Caco-2 (cell line): ENCODE measurements at regions not wholly inside any gene's neighbourhood (a gene's known extent, or its start where the extent isn't known, plus 50 kb on each side); places are given as distances from the start of the nearest gene placed in this dataset.

Source experiments
- BruUV-seq: library from RNA; stranded (reverse); fragments of 400-500 nt; replicated peaks from 2 replicates; lab custom pipeline; 2021; lab: Mats Ljungman, UMichigan
- CTCF ChIA-PET: fragments of 300-600 bp; sonication (Branson Sonifier 250); formaldehyde crosslinking; loops from one replicate; lab custom pipeline; 2022; ENCODE audit warnings: antibody characterized with exemption; lab: Charles Lee
- POLR2A ChIA-PET: fragments of 300-600 bp; sonication (Branson Sonifier 250); formaldehyde crosslinking; loops from one replicate; lab custom pipeline; 2022; ENCODE audit warnings: antibody characterized with exemption; lab: Charles Lee
- DNase-seq, 2 experiments: peaks; one replicate each; pipeline versions ENCODE4 v3.0.0 to v3.0.0-alpha.2; 2020 to 2022
- H3K27me3 ChIP-seq: replicated peaks from 2 replicates; pipeline ENCODE4 v1.6.0; 2011; ENCODE audit warnings: low read length; ENCODE audit not compliant: control insufficient read depth, insufficient read depth
- H3K36me3 ChIP-seq: 2 replicates; pipeline ENCODE4 v1.5.1; 2011; ENCODE audit warnings: low read length; ENCODE audit not compliant: control insufficient read depth, insufficient read depth
- H3K4me1 ChIP-seq: fragments of 250-450 bp; sonication (Bioruptor Pico); 2 replicates; pipeline ENCODE4 v1.5.1; 2020; ENCODE audit warnings: mild to moderate bottlenecking
- H3K4me3 ChIP-seq: 2 replicates; pipeline ENCODE4 v1.5.1; 2011; ENCODE audit warnings: low read depth, mild to moderate bottlenecking, control low read depth, low read length
- H3K9me3 ChIP-seq: fragments of 250-450 bp; sonication (Bioruptor Pico); 2 replicates; pipeline ENCODE4 v1.5.1; 2020; ENCODE audit warnings: mild to moderate bottlenecking, moderate library complexity
- H3K27ac Mint-ChIP-seq: one replicate; pipeline ENCODE4 v1.8.0; 2022; ENCODE audit warnings: mixed read lengths; ENCODE audit not compliant: unreplicated experiment
- H3K27me3 Mint-ChIP-seq: one replicate; pipeline ENCODE4 v1.8.0; 2022; ENCODE audit warnings: mixed read lengths; ENCODE audit not compliant: insufficient read depth, unreplicated experiment
- H3K36me3 Mint-ChIP-seq: one replicate; pipeline ENCODE4 v1.8.0; 2022; ENCODE audit warnings: mild to moderate bottlenecking, mixed read lengths; ENCODE audit not compliant: insufficient read depth, unreplicated experiment
- H3K4me1 Mint-ChIP-seq: one replicate; pipeline ENCODE4 v1.8.0; 2022; ENCODE audit warnings: low read depth, mixed read lengths; ENCODE audit not compliant: unreplicated experiment
- H3K4me3 Mint-ChIP-seq: one replicate; pipeline ENCODE4 v1.8.0; 2022; ENCODE audit warnings: mild to moderate bottlenecking, moderate library complexity, mixed read lengths; ENCODE audit not compliant: unreplicated experiment
- H3K9me3 Mint-ChIP-seq: one replicate; pipeline ENCODE4 v1.8.0; 2022; ENCODE audit warnings: mixed read lengths; ENCODE audit not compliant: unreplicated experiment
- intact Hi-C: fragments of 100-400 bp; cut with micrococcal nuclease; formaldehyde crosslinking; loops from one replicate; pipeline ENCODE4 v1.10.0; 2022; ENCODE audit not compliant: unreplicated experiment
- TF ChIP-seq, protein P1 (sequence below), 2 experiments: fragments of 200-600 bp in 1 of 2; IDR thresholded peaks; 1 replicate in 1 of 2; 2 replicates in 1 of 2; pipeline versions ENCODE4 v1.5.1 to v1.8.0; 2011 to 2022; ENCODE audit warnings: antibody characterized with exemption in 1 of 2, control low read depth in 1 of 2, inconsistent platforms in 1 of 2, low read depth in 1 of 2, low read length in 1 of 2, mild to moderate bottlenecking in 1 of 2, moderate library complexity in 1 of 2; ENCODE audit not compliant: insufficient read depth in 1 of 2, severe bottlenecking in 1 of 2, unreplicated experiment in 1 of 2

DNA sequence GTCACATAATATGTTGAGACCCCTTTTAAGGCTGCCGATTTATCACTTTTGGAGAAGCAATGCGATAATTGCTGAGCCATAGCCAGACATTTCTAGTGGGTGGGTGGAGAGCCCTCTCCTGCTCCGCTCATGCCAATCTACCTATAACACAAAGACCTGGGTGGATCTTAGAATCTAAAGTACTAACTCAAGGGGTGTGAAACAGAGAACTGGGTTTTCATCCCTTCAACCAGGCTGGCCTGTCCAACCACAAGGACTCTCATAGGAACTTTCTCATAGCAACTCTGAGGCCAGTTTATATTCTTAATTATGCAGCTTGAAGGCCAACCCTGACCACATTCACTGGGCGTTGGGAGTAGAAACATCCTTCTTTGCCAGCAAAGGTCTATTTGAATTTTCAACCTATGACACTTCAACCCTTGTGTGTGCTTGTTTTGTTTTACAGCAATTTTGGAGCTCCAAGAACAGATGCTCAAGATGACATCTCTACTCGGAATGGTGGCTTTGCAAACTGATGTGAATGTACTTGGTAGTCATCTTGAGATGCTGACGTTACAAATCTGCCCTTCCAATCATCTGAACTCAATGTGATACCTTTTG lies 1198.2 kb upstream of the AUTS2 start:
- no peaks in the 10 kb centered on the region for H3K4me1 Mint-ChIP-seq
- Histone ChIP-seq H3K4me1 (no peaks in the 10 kb centered on the region), H3K27me3 (no peaks in the 10 kb centered on the region), H3K4me3 (no peak overlapping the region), H3K36me3 (no peaks in the 10 kb centered on the region), H3K9me3 (0 out of 2 replicates have a peak, but pooled peaks cover 3% of the 10 kb centered on the region)
- no peak overlapping the region for H3K27ac Mint-ChIP-seq
- H3K36me3 Mint-ChIP-seq, result no peaks in the 10 kb centered on the region
- TF ChIP-seq, protein P1, sequence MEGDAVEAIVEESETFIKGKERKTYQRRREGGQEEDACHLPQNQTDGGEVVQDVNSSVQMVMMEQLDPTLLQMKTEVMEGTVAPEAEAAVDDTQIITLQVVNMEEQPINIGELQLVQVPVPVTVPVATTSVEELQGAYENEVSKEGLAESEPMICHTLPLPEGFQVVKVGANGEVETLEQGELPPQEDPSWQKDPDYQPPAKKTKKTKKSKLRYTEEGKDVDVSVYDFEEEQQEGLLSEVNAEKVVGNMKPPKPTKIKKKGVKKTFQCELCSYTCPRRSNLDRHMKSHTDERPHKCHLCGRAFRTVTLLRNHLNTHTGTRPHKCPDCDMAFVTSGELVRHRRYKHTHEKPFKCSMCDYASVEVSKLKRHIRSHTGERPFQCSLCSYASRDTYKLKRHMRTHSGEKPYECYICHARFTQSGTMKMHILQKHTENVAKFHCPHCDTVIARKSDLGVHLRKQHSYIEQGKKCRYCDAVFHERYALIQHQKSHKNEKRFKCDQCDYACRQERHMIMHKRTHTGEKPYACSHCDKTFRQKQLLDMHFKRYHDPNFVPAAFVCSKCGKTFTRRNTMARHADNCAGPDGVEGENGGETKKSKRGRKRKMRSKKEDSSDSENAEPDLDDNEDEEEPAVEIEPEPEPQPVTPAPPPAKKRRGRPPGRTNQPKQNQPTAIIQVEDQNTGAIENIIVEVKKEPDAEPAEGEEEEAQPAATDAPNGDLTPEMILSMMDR (IDR thresholded peaks at IDR 0.05; ENCODE audit: insufficient read depth in 1 of 2, low read depth in 1 of 2, low read length in 1 of 2, severe bottlenecking in 1 of 2, unreplicated experiment in 1 of 2), result no peak
- no peak overlapping the region for H3K4me3 Mint-ChIP-seq
- CTCF ChIA-PET, result no interaction called here
- peaks cover 29% of the 10 kb centered on the region for H3K9me3 Mint-ChIP-seq
- POLR2A ChIA-PET, result no interaction called here
- intact Hi-C loops, result no loop called here
- BruUV-seq, result no TSS peak
- H3K27me3 Mint-ChIP-seq, result no peaks in the 10 kb centered on the region
- DNase-seq, result no peak

DNA sequence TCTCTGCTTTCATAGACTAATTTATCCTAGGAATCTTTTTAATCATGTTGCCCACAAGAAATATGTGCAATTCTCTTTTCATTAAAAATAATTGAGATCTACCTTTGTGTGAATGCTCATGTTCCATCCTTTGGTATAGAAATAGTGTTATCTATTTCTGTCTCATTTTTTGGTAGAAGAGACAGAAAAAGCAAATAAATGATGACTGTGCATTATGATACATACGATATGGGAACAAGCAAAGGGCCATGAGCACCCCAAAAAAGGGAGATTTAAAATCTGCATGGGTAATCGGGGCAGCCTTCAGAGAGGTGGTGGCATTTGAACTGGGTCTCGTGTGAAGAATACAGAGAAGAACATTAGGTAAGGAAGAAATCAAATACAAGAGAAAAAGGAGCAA lies 1197.5 kb upstream of the AUTS2 start:
- CTCF ChIA-PET, result no interaction called here

GRCh38 chr7:68401313-68401712 lies 1197.0 kb upstream of the AUTS2 start:
- no peaks in the 10 kb centered on the region for H3K36me3 Mint-ChIP-seq
- no peak overlapping the region for H3K4me3 Mint-ChIP-seq

More for the DNA sequence above, 1197.5 kb upstream of the AUTS2 start:
- no peaks in the 10 kb centered on the region for H3K4me1 Mint-ChIP-seq
- no peaks in the 10 kb centered on the region for H3K36me3 ChIP-seq
- H3K9me3 Mint-ChIP-seq, result peaks cover 33% of the 10 kb centered on the region
- POLR2A ChIA-PET, result no interaction called here
- no TSS peak for BruUV-seq
- no peak for DNase-seq
- H3K4me3 ChIP-seq, result no peak overlapping the region
- H3K36me3 Mint-ChIP-seq, result no peaks in the 10 kb centered on the region
- no peaks in the 10 kb centered on the region for H3K4me1 ChIP-seq
- H3K27me3 Mint-ChIP-seq, result no peaks in the 10 kb centered on the region
- H3K27me3 ChIP-seq, result no peaks in the 10 kb centered on the region
- H3K4me3 Mint-ChIP-seq, result no peak overlapping the region
- TF ChIP-seq, protein P1 (IDR thresholded peaks at IDR 0.05; ENCODE audit: insufficient read depth in 1 of 2, low read depth in 1 of 2, low read length in 1 of 2, severe bottlenecking in 1 of 2, unreplicated experiment in 1 of 2), result no peak
- 0 out of 2 replicates have a peak, but pooled peaks cover 3% of the 10 kb centered on the region for H3K9me3 ChIP-seq
- no peak overlapping the region for H3K27ac Mint-ChIP-seq
- intact Hi-C loops, result no loop called here

More at GRCh38 chr7:68401313-68401712, 1197.0 kb upstream of the AUTS2 start:
- no peak for DNase-seq
- no peaks in the 10 kb centered on the region for H3K4me1 ChIP-seq
- POLR2A ChIA-PET, result interaction anchor here (0.6 kb wide), 1 partner anchor 148 kb away, joined by 3 read pairs; no protein-coding TSS in a partner anchor
- H3K27me3 ChIP-seq, result no peaks in the 10 kb centered on the region
- 0 out of 2 replicates have a peak, but pooled peaks cover 3% of the 10 kb centered on the region for H3K9me3 ChIP-seq
- Mint-ChIP-seq H3K4me1 (no peaks in the 10 kb centered on the region), H3K27ac (no peak overlapping the region), H3K27me3 (no peaks in the 10 kb centered on the region), H3K9me3 (peaks cover 28% of the 10 kb centered on the region)
- BruUV-seq, result no TSS peak
- TF ChIP-seq, protein P1 (IDR thresholded peaks at IDR 0.05; ENCODE audit: insufficient read depth in 1 of 2, low read depth in 1 of 2, low read length in 1 of 2, severe bottlenecking in 1 of 2, unreplicated experiment in 1 of 2), result no peak
- H3K36me3 ChIP-seq, result no peaks in the 10 kb centered on the region
- CTCF ChIA-PET, result no interaction called here
- no peak overlapping the region for H3K4me3 ChIP-seq
- intact Hi-C loops, result no loop called here
